Stimulated activated CD4-positive, alpha-beta T cell treated with anti-CD3 and anti-CD28 coated beads, TNF-alpha, amount 100 ng/mL, for 24 hours (primary cell): ENCODE measurements at regions not wholly inside any gene's neighbourhood (a gene's known extent, or its start where the extent isn't known, plus 50 kb on each side); places are given as distances from the start of the nearest gene placed in this dataset.
"Not testable (repeated sequence)": the region's sequence is repeated elsewhere in the genome, so short reads cannot be mapped to it uniquely, and the experiment has no call there.

ENCODE experiments used
- DNase-seq, 3 experiments: peaks; one replicate each; pipeline ENCODE4 v3.0.0-alpha.2; 2020; ENCODE audit warnings: low read depth in 3 of 3

DNA sequence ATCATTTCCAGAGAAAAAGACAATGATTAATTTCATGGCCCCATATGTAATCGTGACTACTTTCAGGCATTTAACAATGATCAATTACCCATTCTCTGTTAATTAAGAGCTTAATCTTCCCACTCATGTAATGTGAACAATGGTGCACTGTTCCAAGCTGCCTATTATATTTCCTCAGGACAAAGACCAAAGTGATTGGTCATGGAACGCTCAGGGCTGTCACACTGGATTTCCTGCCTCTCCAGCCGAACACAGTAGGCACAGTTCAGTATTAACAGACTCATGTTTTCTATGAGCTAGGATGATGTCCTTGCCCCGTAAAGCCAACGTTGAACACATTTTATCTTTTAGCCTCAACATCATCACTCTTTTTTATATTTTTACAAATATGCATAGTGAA lies 142.7 kb upstream of the FZD8 start:
- no peak for DNase-seq

DNA sequence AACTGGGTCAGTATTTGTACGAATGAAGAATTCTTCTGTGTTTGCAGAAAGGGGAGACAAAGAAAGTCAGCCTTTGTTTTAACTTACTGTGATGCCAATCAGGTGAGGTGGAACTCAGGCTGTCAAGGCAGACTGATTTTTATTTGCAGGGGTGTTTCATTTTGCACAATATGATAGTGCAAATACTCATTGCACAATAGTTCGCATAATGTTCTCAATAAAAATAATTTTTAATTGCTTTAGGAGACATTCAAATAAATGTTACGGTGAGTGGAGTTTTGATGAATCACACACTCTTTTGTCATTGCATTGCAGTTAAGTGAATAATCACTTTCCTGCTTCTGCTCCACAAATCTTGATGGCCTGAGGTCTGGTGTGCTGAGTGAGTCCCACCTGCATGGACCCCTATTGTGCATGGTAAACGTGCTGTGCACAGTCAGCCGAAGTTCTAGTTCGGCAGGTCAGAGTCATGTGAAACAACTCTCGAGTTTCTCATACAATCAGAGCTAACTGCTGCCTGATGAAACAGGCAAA lies 141.3 kb upstream of the FZD8 start:
- no peak for DNase-seq

DNA sequence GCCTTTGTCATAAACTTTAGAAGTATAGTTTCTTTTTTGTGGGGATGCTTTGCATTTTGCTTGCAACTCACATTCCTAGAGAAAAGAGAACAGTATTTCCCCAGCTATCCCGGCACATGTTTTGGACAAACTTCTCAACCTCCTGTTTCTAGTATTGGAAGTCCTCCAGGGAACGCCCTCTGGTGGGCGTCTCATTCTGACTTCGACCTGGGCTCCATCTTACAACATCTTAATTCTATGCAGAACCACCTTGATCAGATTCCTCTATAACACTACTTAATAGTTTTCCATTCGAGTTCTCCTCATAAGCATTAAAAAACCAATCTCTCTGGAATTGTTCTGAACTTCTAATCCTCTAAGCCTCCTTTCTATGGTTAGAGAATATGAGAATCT lies 139.5 kb upstream of the FZD8 start:
- DNase-seq, result no peak

DNA sequence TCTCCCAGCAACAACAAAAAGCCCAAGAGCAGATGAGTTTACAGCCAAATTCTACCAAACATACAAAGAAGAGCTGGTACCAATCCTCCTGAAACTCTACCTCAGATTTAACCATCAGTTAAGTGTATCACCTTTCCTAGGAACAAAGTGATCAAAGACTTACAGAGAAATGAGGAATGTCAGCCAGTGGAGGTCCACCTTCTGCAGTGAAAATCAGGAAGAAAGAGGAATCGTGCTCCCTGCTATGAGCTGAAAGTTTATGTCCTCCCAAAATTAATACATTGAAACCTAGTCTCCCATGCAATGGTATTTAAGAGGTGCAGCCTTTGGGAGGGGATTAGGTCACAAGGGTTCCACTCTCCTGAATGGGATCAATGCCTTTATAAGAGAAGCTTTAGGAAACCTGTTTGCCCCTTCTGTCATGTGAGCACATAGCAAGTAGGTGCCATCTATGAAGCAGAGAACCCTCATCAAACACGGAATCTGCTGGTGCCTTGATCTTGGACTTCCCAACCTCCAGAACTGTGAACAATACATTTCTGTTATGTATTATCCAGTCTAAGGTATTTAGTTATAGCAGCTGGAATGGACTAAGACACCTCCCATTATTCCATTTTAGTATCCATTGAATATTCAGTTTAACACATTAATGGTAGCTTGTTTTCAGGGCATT lies 139.0 kb upstream of the FZD8 start:
- DNase-seq, result no peak

DNA sequence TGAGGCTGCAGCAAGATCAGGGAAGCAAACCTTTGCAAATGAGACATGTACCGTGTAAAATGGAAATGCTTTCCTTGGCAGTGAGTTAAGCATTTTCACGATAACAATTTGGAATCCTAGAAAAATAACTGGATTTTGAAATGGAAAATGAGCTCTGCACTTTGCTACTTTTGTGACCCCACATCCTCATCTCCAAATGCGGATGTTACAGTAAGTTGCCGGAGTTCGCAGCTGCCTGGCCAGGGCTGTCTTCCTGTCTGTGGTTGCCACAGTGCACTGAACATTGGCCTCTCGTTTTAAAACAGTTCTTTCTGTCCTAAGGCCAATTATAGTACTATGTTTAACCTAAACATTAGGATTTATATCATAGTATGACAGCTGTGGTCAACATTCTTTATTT lies 136.2 kb upstream of the FZD8 start:
- DNase-seq, result no peak

DNA sequence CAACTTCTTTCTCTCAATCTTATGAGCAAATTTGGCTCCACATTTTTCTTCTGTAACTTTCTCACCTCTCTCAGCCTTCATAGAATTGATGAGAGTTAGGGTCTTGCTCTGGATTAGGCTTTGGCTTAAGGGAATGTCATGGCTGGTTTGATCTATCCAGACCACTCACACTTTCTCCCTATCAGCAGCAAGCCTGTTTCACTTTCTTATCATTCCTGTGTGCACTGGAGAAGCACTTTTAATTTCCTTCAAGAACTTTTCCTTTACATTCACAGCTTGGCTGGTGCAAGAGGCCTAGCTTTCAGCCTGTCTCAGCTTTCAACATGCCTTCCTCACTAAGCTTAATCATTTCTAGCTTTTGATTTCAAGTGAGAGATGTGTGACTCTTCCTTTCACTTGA lies 134.5 kb upstream of the FZD8 start:
- DNase-seq, result not testable (repeated sequence)

DNA sequence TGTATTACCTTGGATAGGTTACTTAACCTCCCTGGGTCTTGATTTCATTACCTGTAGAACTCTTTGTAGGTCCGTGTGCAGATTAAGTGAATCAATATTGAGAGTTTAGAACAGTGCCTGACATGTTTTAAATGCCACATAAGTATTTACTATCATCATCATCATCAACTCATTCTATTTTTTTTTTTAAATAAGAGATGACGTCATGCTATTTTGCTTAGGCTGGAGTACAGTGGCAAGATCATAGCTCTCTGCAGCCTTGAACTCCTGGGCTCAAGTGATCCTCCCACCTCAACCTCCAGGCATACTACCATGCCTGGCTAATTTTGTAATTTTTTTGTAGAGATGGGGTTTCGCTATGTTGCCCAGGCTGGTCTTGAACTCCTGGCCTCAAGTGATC lies 132.0 kb upstream of the FZD8 start:
- no peak for DNase-seq

DNA sequence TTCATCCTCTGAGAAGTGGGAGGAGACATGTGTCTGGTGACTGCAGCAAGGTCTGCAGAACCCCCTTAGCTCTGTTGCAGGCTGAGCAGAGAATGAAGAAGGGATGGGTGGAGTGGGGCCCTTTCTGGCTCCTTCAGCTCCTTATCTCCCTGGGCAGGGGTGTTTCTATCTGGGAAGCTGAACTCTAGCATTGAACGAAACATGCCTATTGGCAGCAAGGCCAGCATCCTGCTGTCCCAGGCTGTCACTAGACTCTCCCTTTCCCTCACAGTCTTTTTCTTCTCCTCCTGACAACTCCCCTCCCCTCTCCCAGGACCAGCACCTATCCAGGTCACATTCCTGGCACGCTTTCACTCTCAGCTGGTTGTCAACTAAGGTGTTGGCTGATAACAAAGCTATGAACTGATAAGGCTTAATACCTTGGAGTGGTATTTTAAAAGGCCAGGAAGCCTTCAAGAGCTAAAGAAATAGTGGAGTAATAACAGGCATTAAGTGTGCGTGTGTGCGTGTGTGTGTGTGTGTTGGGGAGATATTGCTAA lies 128.8 kb upstream of the FZD8 start:
- DNase-seq, result no peak

DNA sequence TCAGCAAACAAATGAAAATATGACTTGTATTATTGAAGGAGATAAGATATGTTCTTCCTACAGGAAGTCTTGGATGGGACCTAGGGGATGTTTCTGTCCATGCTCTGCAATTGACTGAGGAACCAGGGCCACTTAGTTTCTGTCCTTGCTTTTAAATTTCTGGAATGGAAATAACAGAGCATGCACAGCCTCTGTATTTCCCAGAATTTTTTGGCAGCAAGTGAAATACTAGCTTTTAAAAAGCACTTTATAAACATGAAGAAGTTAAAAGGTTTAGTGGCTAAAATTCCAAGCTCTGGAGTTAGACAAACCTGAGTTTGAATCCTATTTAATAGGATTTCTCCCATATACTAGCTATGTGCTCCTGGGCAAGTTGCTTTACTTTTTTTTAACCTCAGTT lies 127.7 kb upstream of the FZD8 start:
- DNase-seq, result no peak

DNA sequence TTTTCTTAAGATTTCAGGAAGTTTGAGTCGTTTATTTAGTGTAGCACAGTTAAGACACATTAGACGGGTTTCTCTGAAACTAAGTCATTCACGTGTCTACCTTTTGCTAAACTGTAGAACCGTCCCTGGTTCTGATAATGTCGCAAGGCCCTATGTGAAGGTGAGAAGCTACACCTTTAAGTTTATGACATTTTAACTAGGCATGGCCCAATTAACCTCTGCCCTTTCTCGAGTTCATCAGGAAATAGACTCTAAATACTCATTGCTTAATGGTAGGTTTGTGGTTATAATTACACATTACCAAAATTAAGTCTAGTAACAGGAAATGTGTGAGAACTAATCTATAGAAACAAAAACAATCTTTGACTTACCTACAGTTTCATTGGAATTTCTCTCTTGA lies 126.6 kb upstream of the FZD8 start:
- DNase-seq, result no peak

DNA sequence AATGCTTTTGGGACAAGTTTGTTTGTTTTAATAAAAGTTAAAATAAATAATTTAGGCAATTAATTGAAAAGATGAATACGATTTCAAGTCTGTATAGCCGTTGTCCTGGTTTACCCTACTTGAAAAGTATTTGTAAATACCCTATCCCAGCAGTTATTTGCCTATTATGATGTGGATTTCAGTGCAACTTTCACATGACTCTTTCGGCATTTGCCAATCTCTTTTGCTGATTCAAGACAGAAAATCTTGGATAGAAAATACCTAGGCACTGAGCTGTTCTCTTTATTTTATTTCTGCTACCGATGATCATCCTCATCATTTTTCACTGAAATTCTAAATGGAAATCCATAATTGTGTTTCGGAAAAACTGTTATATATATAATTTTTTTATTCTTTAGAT lies 125.9 kb upstream of the FZD8 start:
- no peak for DNase-seq

DNA sequence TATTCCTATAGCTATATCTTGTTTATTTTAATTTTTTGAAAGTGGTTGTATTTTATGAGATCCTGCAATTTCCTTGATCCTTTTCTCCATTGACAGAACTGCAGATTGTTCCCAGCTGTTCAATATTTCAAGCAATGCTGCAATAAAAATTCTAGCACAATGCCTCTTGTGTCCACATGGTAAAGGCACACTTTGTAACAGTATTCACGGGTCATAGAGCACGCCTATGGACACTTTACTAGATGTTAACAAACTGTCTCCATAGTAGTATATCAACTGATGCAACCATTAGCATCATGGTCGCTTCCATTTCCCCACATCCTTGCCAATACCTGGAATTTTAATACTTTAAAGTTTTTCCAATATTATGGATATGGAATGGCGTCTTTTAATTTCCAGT lies 123.9 kb upstream of the FZD8 start:
- no peak for DNase-seq

DNA sequence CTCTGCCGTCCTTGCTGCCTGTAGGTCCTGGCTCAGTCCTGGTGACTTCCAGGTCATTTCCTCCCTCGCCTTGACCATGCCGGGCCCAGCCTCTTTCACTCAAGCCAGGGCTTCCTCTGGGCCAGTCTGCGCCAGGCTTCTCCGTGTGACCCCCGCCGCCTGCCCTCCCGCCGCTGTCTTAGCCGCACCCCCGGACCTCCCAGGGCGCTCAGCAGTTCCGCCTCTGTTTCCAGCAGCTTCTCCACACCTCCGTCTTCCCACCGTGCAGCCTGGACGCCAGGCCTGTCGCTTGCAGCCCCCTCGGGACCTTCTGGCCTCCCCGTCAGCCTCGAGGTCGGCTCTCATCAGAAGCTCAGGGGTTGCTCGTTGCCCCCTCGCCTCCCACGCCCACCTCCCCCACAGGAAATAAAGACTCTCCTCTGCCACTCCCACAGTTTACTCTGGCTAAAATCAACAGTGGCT lies 123.0 kb upstream of the FZD8 start:
- no peak for DNase-seq

DNA sequence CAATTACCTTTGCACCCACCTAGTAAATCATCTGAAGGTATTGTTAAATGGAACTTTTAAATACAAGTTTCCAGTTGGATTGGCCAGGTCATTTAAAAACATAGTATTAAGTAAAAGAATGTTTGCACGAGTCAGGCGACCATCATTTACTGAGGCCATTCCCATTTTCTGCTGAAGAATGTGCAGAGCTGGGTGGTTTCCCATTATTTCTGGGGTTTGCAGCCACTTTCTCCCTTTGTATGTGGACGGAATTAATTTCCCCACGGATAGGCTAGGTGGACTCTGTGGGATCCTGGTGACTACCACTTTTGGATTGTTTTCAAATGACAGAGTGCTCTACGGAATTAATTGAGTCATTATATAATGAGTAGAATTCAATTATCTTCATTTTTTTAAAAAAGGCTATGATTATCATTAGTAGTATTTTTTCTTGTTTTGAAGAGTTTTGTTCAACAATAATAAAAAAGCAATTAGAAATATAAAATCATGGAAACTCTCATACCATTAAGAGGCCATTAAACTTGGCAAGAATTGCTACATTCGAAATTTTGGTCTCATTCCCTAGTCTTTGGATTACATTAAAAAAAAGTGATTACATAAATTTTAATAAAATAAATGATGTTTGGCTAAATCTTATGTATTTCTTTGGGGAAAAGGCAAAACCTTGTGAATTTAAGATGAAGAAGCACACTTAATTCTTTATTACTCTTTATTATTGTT lies 120.4 kb upstream of the FZD8 start:
- DNase-seq, result no peak

DNA sequence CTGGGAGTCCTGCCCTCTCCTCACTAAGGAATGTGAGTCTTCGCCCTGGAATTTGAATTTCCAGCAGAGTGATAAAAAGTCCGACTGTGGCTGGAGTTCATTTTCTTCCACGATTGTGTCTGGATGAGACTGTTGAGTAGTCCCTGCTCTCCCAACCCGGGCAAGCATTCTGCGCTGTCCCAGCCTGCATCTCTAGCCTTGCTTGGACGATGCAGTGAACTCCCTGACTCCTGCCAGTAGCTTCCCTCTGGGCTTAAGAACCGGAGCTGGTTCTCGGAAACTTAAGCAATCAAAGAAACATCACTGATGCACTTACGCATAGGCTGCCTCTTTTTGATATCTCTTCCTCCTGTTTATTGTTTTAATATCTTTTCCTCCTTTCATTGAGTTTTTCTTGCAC lies 116.0 kb upstream of the FZD8 start:
- no peak for DNase-seq

DNA sequence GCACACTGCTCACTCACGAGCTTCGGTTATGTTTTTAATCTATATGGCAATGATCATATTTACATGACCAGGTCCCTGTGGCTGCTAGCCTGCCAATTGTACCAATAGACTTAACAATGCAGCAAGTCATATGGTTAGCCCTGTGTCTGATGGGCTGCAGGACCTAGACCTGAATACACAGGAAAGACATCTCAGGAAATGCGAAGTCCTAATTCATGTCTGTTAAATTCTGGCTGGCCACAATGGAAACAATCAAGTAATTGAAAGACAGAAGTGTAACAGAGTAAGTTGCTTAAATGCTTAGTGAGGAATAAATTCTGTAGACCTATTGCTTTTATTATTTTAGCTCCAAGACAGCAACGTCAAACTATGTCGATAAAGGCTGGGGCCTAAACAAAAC lies 112.4 kb upstream of the FZD8 start:
- DNase-seq, result no peak

DNA sequence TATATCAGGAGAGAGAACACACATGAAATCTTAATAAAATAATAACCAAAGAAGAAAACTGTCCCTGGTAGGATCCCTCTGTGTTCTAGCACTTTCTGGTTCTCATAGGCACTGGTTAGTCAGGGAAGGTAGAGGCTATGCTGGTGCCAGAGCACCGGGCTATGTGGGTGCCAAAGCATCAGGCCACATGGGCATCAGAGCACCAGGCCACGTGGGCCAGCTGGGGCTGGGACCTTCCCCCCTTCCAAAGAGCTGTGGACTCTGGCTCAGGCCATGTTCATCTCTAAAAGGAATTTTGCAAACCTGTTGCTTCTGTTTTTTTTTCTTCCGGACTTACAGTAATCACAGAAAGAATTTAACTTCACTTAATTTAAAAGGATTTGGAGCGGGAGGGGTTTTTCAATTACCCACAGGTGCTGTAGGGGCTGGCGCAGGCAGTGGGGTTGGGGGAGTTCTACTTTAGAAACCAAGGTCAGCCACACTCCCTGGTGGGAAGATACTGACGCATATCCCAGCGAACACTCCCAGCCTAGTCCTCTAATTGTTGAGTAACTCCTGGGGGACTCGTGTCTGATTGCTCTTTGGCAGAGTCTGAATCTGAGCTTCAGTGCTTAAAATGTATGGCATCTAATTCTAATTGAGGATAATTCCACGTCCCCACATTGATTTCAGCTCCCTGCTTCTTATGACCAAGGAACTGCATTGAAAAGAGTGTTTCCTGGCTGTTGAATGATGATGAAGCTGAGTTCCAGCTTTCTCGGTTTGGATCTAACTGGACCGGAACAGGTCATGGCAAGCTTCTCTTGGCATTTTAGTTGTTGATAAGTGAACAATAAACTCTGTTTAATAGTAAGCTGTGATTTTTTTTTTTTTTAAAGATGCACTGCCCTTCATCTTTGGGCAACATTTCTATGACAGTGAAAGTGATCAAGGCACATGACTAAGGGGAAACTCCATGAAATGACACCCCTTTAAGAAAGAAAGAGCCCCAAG lies 110.7 kb upstream of the FZD8 start:
- DNase-seq, result no peak

DNA sequence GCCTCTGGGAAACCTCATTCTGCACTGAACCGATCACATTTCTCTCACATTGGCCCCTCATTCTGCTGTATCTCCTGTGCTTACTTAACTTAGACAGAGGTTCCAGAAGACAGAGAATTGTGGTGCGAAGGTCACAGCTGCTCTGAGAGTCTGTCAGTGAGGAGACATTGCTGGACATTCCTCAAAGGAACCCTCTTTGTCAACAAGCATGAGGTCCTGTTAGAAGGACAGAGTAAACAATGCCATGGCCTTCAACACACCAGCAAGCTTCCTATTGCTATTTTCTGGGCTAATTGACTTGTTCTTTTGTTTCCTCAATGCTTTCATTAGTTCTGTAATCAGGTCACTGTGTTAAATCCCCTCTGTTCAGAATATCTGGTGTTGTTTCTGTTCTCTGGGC lies 109.3 kb upstream of the FZD8 start:
- DNase-seq, result no peak

DNA sequence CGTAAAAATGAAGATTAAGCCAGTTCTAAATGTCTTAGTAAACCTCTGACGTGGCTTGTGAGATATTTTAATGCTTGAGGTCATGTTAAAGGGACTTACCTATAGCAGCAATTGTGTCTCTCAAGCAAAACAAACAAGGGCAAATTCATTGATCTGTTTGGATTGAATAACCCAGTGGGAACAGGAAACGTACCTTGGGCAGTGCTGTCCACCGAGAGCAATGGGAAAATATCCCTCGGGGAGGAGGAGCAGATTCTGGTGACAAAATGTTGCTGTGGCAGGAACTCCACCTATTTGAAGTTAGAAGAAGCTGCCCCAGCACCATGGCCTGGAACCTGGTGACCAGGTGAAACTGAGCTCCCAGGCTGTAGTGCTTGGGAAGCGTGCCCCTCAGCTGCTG lies 107.1 kb upstream of the FZD8 start:
- no peak for DNase-seq

DNA sequence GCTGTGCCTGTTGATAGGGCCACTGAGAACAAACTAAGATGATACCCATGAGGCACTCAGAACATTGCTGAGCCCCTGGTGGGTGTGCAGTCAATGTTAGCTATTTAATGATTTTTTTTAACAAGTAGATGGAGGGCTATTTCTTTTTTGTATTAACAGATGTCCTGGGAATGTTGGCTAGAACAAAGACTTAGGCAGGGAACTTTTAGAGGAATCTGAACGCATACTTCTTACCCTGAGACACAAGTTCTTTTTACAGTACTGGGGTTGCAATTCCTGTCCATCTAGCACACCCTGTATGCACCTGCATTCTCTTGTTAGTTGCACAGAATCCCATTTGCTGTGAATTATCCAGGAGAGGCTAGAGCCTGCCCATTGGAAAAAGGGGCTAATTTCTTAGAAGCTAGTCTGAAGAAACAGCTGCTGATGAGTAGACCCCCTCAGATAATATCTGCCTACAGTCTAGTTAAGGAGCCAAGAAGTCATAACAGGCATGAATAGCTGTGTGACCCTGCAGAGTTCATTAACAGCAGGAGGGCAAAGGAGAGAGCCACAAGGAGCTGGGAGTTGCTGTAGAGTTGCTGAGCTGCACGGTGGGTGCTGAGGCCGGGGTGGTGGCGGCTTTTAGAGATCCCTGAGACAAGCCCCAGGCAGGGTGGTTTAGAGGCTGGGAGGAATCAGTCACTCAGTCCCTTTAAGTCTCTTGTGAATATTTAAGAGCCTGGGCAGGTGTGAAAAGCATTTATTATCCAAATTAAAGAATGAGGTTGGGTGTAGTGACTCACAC lies 103.7 kb upstream of the FZD8 start:
- no peak for DNase-seq

DNA sequence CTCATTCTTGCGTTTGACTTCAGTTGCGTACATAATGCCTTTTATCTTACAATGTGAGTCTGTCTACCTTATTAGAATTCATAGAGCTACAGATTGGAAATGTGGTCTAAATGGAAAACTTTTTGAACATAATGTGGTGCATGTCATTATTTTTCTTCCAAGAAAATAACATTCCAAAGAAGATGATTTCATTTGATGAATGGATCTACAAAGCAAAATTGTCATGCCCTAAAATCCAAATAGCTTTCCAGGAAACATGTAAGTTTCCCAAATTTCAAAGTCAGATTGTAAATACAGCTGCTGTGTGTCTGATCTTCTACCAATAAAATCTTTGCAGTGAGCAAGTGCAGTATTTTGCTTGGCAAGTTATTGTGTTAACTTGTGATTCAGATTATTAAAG lies 101.8 kb upstream of the FZD8 start:
- DNase-seq, result no peak
